ENCODE measurements at regions not wholly inside any gene's neighbourhood (a gene's known extent, or its start where the extent isn't known, plus 50 kb on each side); places are given as distances from the start of the nearest gene placed in this dataset.

GRCh38 chr7:68200051-68200670 lies 1203.5 kb downstream of the TYW1 start:
- no peaks in the 10 kb centered on the region for H3K36me3 ChIP-seq (ENCODE audit: control insufficient read depth, insufficient read depth, low read length)
- no peaks in the 10 kb centered on the region for H3K4me1 Mint-ChIP-seq
- H3K9me3 ChIP-seq (ENCODE audit: control insufficient read depth, insufficient read depth, low read length), result peaks cover 9% of the 10 kb centered on the region
- DNase-seq (no peak), ATAC-seq (no peak)
- H3K27ac Mint-ChIP-seq, result no peak overlapping the region
- H3K27me3 Mint-ChIP-seq (ENCODE audit: low read depth in 2 of 2), result no peaks in the 10 kb centered on the region
- no peak for TF ChIP-seq CTCF (IDR thresholded peaks at IDR 0.05)
- H3K27ac ChIP-seq (ENCODE audit: low read length), result no peak overlapping the region
- intact Hi-C loops (cut with micrococcal nuclease), result no loop called here
- 88% methylated on average over 11 of the region's 12 CpGs for WGBS (ENCODE audit: insufficient coverage)
- no peak overlapping the region for H3K4me3 ChIP-seq (ENCODE audit: low read length)
- peaks cover 21 to 32% of the 10 kb centered on the region in 2 donors for H3K9me3 Mint-ChIP-seq
- peaks cover 5% of the 10 kb centered on the region for H3K36me3 Mint-ChIP-seq
- no peaks in the 10 kb centered on the region for H3K4me1 ChIP-seq (ENCODE audit: control insufficient read depth, insufficient read depth, low read length)
- no peaks in the 10 kb centered on the region for H3K27me3 ChIP-seq (ENCODE audit: control insufficient read depth, insufficient read depth, low read length)
- H3K4me3 Mint-ChIP-seq, result no peak overlapping the region

GRCh38 chr7:68203251-68203650 lies 1206.6 kb downstream of the TYW1 start:
- Mint-ChIP-seq H3K36me3 (peaks cover 5% of the 10 kb centered on the region), H3K27me3 (ENCODE audit: low read depth in 2 of 2) (no peaks in the 10 kb centered on the region), H3K27ac (no peak overlapping the region), H3K9me3 (peaks cover 17 to 26% of the 10 kb centered on the region in 2 donors), H3K4me3 (no peak overlapping the region), H3K4me1 (no peaks in the 10 kb centered on the region)
- peaks cover 20% of the 10 kb centered on the region for H3K9me3 ChIP-seq (ENCODE audit: control insufficient read depth, insufficient read depth, low read length)
- WGBS (ENCODE audit: insufficient coverage), result 83% methylated on average over 8 of the region's 8 CpGs
- intact Hi-C loops (cut with micrococcal nuclease), result no loop called here
- no peaks in the 10 kb centered on the region for H3K4me1 ChIP-seq (ENCODE audit: control insufficient read depth, insufficient read depth, low read length)
- no peak for ATAC-seq
- no peak overlapping the region for H3K27ac ChIP-seq (ENCODE audit: low read length)
- H3K36me3 ChIP-seq (ENCODE audit: control insufficient read depth, insufficient read depth, low read length), result no peaks in the 10 kb centered on the region
- no peak overlapping the region for H3K4me3 ChIP-seq (ENCODE audit: low read length)
- no peaks in the 10 kb centered on the region for H3K27me3 ChIP-seq (ENCODE audit: control insufficient read depth, insufficient read depth, low read length)
- TF ChIP-seq CTCF (IDR thresholded peaks at IDR 0.05), result no peak
- no peak for DNase-seq

DNA sequence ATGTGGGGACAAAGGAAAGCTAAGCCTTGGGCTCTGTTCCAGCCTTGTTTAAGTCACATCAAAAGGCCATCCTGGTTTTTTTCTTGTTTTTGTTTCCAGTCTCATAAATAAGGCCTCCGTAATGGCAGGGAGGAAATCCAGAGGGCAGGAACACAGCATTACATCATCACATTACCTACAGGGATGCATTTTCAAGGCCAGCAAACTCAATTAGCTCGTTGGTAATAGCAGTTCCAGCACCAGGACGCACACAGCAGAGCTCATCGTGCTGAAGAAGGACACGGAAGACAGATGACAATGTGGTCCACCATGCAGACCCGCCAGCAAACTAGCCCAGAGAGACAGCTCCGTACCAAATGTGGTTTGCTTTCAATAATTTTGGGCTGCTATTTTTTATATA lies 1209.2 kb downstream of the TYW1 start:
- Histone ChIP-seq H3K27ac (ENCODE audit: low read length) (no peak overlapping the region), H3K9me3 (ENCODE audit: control insufficient read depth, insufficient read depth, low read length) (peaks cover 19% of the 10 kb centered on the region), H3K4me1 (ENCODE audit: control insufficient read depth, insufficient read depth, low read length) (no peaks in the 10 kb centered on the region), H3K4me3 (ENCODE audit: low read length) (no peak overlapping the region), H3K27me3 (ENCODE audit: control insufficient read depth, insufficient read depth, low read length) (no peaks in the 10 kb centered on the region), H3K36me3 (ENCODE audit: control insufficient read depth, insufficient read depth, low read length) (no peaks in the 10 kb centered on the region)
- Mint-ChIP-seq H3K4me1 (no peaks in the 10 kb centered on the region), H3K4me3 (no peak overlapping the region), H3K9me3 (peaks cover 20 to 27% of the 10 kb centered on the region in 2 donors), H3K36me3 (peaks cover 5% of the 10 kb centered on the region), H3K27me3 (ENCODE audit: low read depth in 2 of 2) (no peaks in the 10 kb centered on the region), H3K27ac (no peak overlapping the region)
- ATAC-seq (no peak), DNase-seq (no peak)
- TF ChIP-seq CTCF (IDR thresholded peaks at IDR 0.05), result no peak
- WGBS (ENCODE audit: insufficient coverage), result 67% methylated on average over 7 of the region's 7 CpGs
- intact Hi-C loops (cut with micrococcal nuclease), result no loop called here

DNA sequence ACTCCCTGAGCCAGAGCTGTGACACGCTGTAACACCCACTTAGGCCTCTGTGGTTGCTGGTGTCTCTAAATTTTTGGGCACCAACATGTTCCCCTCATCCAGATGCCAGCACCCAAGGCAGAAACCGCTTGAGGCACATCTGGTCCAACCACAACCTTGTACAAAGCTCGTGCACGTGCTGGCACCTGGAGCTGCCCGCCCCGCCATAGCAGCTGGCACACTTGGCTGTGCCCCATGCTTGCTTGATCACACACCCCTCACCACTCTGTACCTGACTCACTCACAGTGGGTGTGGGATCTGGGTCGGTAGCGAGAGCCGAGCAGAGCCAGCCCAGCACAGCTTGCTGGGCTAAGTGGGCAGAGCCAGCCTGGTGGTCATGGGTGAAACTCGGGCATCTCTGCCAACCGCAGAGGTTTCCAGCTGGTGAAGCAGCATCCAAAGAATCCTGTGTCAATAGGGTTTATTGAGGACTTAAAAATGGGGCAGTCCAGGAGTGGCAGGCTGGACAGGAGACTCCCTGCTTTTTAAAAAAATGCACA lies 1210.4 kb downstream of the TYW1 start:
- no peaks in the 10 kb centered on the region for H3K4me1 Mint-ChIP-seq
- Histone ChIP-seq H3K4me1 (ENCODE audit: control insufficient read depth, insufficient read depth, low read length) (no peaks in the 10 kb centered on the region), H3K27me3 (ENCODE audit: control insufficient read depth, insufficient read depth, low read length) (no peaks in the 10 kb centered on the region), H3K9me3 (ENCODE audit: control insufficient read depth, insufficient read depth, low read length) (peaks cover 16% of the 10 kb centered on the region), H3K36me3 (ENCODE audit: control insufficient read depth, insufficient read depth, low read length) (no peaks in the 10 kb centered on the region), H3K4me3 (ENCODE audit: low read length) (no peak overlapping the region), H3K27ac (ENCODE audit: low read length) (no peak overlapping the region)
- no peak overlapping the region for H3K4me3 Mint-ChIP-seq
- ATAC-seq (no peak), DNase-seq (no peak)
- TF ChIP-seq CTCF (IDR thresholded peaks at IDR 0.05), result no peak
- no peaks in the 10 kb centered on the region for H3K27me3 Mint-ChIP-seq (ENCODE audit: low read depth in 2 of 2)
- peaks cover 23 to 32% of the 10 kb centered on the region in 2 donors for H3K9me3 Mint-ChIP-seq
- H3K27ac Mint-ChIP-seq, result no peak overlapping the region
- intact Hi-C loops (cut with micrococcal nuclease), result no loop called here
- 89% methylated on average over 11 of the region's 11 CpGs for WGBS (ENCODE audit: insufficient coverage)
- H3K36me3 Mint-ChIP-seq, result peaks cover 3% of the 10 kb centered on the region

All from natural killer cell (primary cell).